ENCODE measurements at regions not wholly inside any gene's neighbourhood (a gene's known extent, or its start where the extent isn't known, plus 50 kb on each side); places are given as distances from the start of the nearest gene placed in this dataset.

DNA sequence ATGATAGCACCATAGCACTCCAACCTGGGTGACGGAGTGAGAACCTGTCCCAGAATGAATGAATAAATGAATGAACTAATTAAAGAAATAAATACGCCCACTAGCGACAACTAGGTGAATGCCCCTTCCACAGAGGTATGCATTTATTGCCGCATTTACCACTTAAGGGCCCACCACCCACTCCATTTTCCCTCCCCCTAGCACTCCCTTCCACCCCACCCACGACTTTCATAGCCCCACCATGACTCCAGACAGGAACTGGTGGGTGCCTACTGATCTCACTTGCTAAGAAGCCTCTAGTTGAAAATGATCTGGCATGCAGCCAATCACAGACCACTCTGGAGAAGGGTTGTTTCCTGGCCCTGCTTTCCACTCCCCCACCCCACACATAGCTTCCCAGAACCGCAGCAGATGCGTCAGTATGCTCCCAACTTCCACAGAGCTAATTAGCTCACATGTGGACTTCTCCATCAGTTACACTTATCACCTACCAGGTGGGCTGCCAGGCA lies 167.6 kb downstream of the WT1 start:
- no peak for DNase-seq
- Mint-ChIP-seq H3K4me1 (peaks cover 5% of the 10 kb centered on the region), H3K27ac (no peak overlapping the region), H3K36me3 (no peaks in the 10 kb centered on the region), H3K27me3 (peaks cover 33% of the 10 kb centered on the region), H3K4me3 (no peak overlapping the region), H3K9me3 (no peaks in the 10 kb centered on the region)

DNA sequence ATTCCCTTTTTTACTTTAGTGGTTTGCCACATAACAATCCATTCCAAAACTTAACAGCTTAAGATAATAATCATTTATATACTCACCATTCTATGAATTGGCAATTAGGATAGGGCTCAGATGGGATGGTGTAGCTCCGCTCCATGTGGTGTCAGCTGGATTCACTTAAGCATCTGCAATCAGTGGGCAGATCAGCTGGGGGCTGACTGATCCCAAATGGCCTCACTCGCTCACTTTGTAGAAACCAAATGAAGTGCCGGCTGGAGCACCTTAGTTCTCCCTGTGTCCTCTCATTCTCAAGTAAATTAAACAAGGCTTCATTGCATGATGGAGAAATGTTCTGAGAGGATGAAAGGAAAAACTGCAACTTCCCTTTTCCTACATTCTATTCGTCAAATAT lies 161.4 kb downstream of the WT1 start:
- H3K27me3 Mint-ChIP-seq, result peaks cover 26% of the 10 kb centered on the region
- H3K27ac Mint-ChIP-seq, result no peak overlapping the region
- H3K9me3 Mint-ChIP-seq, result no peaks in the 10 kb centered on the region
- no peaks in the 10 kb centered on the region for H3K4me1 Mint-ChIP-seq
- no peak for DNase-seq
- no peak overlapping the region for H3K4me3 Mint-ChIP-seq
- H3K36me3 Mint-ChIP-seq, result no peaks in the 10 kb centered on the region

- Mint-ChIP-seq H3K4me1 (no peaks in the 10 kb centered on the region), H3K27ac (no peak overlapping the region), H3K9me3 (peaks cover 3% of the 10 kb centered on the region), H3K4me3 (no peak overlapping the region), H3K27me3 (peaks cover 44% of the 10 kb centered on the region), H3K36me3 (no peaks in the 10 kb centered on the region)
- no peak for DNase-seq
Observed at GRCh38 chr11:32279672-32280071, 155.7 kb downstream of the WT1 start.

DNA sequence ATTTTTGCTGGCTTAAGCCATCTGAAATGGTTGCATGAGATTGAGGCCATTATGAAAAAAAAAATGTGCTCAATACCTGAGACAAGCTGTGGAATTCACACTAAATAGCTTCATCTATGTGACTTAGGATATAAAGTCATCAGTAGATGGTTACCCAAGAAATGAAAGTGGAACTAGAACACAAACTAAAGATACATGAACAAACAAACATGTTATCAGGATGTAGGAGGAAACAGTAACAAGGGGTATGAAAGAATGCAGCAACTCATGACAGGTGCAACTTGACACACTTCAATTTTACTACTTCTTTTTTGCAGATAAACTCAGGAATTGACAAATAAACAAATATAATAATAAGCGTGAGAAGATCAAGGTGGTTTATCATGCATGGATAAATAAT lies 155.0 kb downstream of the WT1 start:
- DNase-seq, result no peak
- Mint-ChIP-seq H3K4me3 (no peak overlapping the region), H3K36me3 (no peaks in the 10 kb centered on the region), H3K9me3 (peaks cover 3% of the 10 kb centered on the region), H3K4me1 (no peaks in the 10 kb centered on the region), H3K27me3 (peaks cover 50% of the 10 kb centered on the region), H3K27ac (no peak overlapping the region)

GRCh38 chr11:32288276-32288675 lies 147.1 kb downstream of the WT1 start:
- H3K27me3 Mint-ChIP-seq, result peaks cover 25% of the 10 kb centered on the region
- H3K4me3 Mint-ChIP-seq, result no peak overlapping the region
- no peaks in the 10 kb centered on the region for H3K4me1 Mint-ChIP-seq
- no peaks in the 10 kb centered on the region for H3K36me3 Mint-ChIP-seq
- H3K27ac Mint-ChIP-seq, result no peak overlapping the region
- DNase-seq, result no peak
- peaks cover 3% of the 10 kb centered on the region for H3K9me3 Mint-ChIP-seq

- Mint-ChIP-seq H3K4me1 (no peaks in the 10 kb centered on the region), H3K9me3 (peaks cover 3% of the 10 kb centered on the region)
Observed at GRCh38 chr11:32289701-32290100, 145.6 kb downstream of the WT1 start.

DNA sequence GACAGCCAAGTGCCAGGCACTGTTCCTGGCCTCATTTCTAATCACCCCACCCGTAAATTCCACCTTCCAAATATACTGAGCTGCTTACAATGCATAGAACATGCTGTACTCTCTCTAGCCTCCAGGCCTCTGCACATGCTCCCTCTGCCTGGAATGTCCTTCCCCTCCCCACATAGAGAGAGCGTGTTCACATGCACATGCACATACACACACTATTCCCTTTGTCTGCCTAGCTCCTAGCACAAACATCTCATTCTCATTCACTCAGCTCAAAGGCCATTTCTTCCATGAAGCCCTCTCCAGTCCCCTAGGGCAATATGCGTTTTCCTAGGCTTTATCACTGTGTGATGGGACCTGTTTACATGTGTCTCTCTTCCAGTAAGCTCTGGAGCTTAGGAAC lies 144.6 kb downstream of the WT1 start:
- no peak for DNase-seq
- no peaks in the 10 kb centered on the region for H3K4me1 Mint-ChIP-seq
- no peak overlapping the region for H3K4me3 Mint-ChIP-seq
- H3K36me3 Mint-ChIP-seq, result no peaks in the 10 kb centered on the region
- H3K9me3 Mint-ChIP-seq, result peaks cover 3% of the 10 kb centered on the region
- H3K27ac Mint-ChIP-seq, result no peak overlapping the region
- peaks cover 9% of the 10 kb centered on the region for H3K27me3 Mint-ChIP-seq

More at GRCh38 chr11:32289701-32290100, 145.6 kb downstream of the WT1 start:
- Mint-ChIP-seq H3K27ac (no peak overlapping the region), H3K27me3 (peaks cover 17% of the 10 kb centered on the region), H3K36me3 (no peaks in the 10 kb centered on the region), H3K4me3 (no peak overlapping the region)
- no peak for DNase-seq

- H3K27me3 Mint-ChIP-seq, result no peaks in the 10 kb centered on the region
- no peaks in the 10 kb centered on the region for H3K36me3 Mint-ChIP-seq
- DNase-seq, result no peak
- no peaks in the 10 kb centered on the region for H3K9me3 Mint-ChIP-seq
- H3K27ac Mint-ChIP-seq, result no peak overlapping the region
- H3K4me1 Mint-ChIP-seq, result peaks cover 5% of the 10 kb centered on the region
- H3K4me3 Mint-ChIP-seq, result no peak overlapping the region
Observed at GRCh38 chr11:32297611-32298011, 137.7 kb downstream of the WT1 start.

- H3K4me1 Mint-ChIP-seq, result peaks cover 2% of the 10 kb centered on the region
- no peak for DNase-seq
Observed at GRCh38 chr11:32302826-32303225, 132.5 kb downstream of the WT1 start.

DNA sequence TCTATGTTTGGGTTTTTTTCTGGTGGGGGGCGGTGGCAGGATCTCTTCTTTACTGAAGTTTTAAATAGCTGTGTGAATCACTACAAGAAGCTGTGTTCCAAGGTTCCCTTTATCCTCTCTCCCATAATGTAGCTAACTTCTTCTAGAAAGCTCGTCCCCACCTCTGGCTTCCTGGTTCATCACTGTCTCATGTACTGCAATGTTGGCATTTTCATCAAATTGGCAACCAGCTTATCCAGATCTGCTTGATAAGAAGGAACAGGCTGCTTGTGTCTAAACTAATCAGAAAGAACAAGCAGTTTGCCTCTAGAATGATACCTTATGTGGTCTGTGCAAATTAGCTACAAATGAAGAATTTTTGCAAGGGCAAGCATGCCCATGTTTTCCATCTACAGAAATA lies 130.8 kb downstream of the WT1 start:
- DNase-seq, result no peak
- Mint-ChIP-seq H3K9me3 (no peaks in the 10 kb centered on the region), H3K27ac (no peak overlapping the region)

More at GRCh38 chr11:32302826-32303225, 132.5 kb downstream of the WT1 start:
- no peak overlapping the region for H3K27ac Mint-ChIP-seq
- H3K36me3 Mint-ChIP-seq, result no peaks in the 10 kb centered on the region
- H3K27me3 Mint-ChIP-seq, result no peaks in the 10 kb centered on the region
- H3K9me3 Mint-ChIP-seq, result no peaks in the 10 kb centered on the region
- no peak overlapping the region for H3K4me3 Mint-ChIP-seq

DNA sequence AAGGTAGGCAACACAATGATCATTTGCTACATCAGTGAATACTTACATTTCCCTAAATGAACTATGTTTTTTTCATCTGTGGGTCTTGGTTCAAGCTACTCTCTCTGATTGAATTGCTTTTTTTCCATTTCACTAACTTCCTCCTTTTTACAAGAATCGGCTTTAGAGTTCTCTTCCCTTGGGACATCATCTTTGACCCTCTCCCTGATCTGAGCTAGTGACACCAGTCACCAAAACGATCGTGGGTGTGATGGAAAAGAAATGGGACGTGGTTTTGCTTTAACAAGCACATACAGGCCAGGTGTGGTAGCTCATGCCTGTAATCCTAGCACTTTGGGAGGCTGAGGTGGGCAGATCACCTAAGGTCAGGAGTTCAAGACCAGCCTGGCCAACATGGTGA lies 129.9 kb downstream of the WT1 start:
- Mint-ChIP-seq H3K27me3 (no peaks in the 10 kb centered on the region), H3K36me3 (no peaks in the 10 kb centered on the region), H3K9me3 (no peaks in the 10 kb centered on the region), H3K27ac (no peak overlapping the region), H3K4me3 (no peak overlapping the region), H3K4me1 (peaks cover 2% of the 10 kb centered on the region)
- no peak for DNase-seq

More for the DNA sequence above, 130.8 kb downstream of the WT1 start:
- H3K4me3 Mint-ChIP-seq, result no peak overlapping the region
- H3K27me3 Mint-ChIP-seq, result no peaks in the 10 kb centered on the region
- H3K4me1 Mint-ChIP-seq, result peaks cover 2% of the 10 kb centered on the region
- H3K36me3 Mint-ChIP-seq, result no peaks in the 10 kb centered on the region

DNA sequence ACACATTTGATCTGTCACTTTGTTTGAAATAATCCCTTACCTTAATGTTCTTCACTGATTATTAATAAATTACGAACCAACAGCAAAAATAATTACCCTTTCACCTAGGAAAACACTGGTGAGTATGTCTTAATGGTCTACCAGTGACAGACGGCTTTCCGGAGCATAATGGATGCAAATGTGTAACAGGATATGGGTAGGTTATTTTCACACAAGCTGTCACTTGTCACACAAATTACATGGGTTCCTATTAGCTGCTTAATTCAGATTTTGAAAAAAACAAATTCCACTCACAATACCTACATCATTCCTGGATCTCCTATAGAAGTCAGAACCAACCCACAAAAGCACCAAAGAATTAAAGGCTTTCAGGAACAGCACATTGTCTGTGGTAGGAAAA lies 127.9 kb downstream of the WT1 start:
- H3K27me3 Mint-ChIP-seq, result peaks cover 5% of the 10 kb centered on the region
- peaks cover 5% of the 10 kb centered on the region for H3K4me1 Mint-ChIP-seq
- H3K36me3 Mint-ChIP-seq, result no peaks in the 10 kb centered on the region
- H3K27ac Mint-ChIP-seq, result no peak overlapping the region
- H3K4me3 Mint-ChIP-seq, result no peak overlapping the region
- DNase-seq, result no peak
- H3K9me3 Mint-ChIP-seq, result no peaks in the 10 kb centered on the region

DNA sequence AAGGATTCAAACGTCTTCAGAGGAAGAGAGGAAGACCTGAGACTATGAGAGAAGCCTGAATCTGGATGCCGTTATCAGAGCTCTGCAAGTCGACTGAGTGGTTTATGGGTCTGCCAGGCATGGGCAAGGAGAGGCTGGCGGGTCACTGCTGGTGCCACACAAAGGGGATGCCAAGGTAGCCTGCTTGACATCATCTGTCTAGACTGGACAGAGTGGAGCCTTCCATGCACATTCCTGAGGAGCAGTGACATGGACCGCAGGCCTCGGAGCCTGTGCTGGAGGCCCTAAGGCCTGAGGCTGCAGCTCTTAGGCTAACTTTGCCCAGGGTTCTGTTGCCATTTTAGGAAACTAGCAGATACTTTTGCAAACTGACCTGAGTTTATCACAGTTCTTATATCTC lies 127.4 kb downstream of the WT1 start:
- Mint-ChIP-seq H3K27ac (no peak overlapping the region), H3K9me3 (no peaks in the 10 kb centered on the region), H3K4me1 (peaks cover 7% of the 10 kb centered on the region), H3K36me3 (no peaks in the 10 kb centered on the region), H3K27me3 (peaks cover 8% of the 10 kb centered on the region), H3K4me3 (no peak overlapping the region)
- no peak for DNase-seq

- H3K36me3 Mint-ChIP-seq, result no peaks in the 10 kb centered on the region
- no peak overlapping the region for H3K27ac Mint-ChIP-seq
- peaks cover 8% of the 10 kb centered on the region for H3K4me1 Mint-ChIP-seq
- no peak for DNase-seq
- no peaks in the 10 kb centered on the region for H3K9me3 Mint-ChIP-seq
- H3K27me3 Mint-ChIP-seq, result peaks cover 10% of the 10 kb centered on the region
- no peak overlapping the region for H3K4me3 Mint-ChIP-seq
Observed at GRCh38 chr11:32309530-32310213, 125.7 kb downstream of the WT1 start.

- Mint-ChIP-seq H3K27me3 (peaks cover 10% of the 10 kb centered on the region), H3K9me3 (no peaks in the 10 kb centered on the region), H3K4me1 (peaks cover 8% of the 10 kb centered on the region), H3K27ac (no peak overlapping the region), H3K4me3 (no peak overlapping the region), H3K36me3 (no peaks in the 10 kb centered on the region)
- no peak for DNase-seq
Observed at GRCh38 chr11:32310214-32310601, 125.1 kb downstream of the WT1 start.

DNA sequence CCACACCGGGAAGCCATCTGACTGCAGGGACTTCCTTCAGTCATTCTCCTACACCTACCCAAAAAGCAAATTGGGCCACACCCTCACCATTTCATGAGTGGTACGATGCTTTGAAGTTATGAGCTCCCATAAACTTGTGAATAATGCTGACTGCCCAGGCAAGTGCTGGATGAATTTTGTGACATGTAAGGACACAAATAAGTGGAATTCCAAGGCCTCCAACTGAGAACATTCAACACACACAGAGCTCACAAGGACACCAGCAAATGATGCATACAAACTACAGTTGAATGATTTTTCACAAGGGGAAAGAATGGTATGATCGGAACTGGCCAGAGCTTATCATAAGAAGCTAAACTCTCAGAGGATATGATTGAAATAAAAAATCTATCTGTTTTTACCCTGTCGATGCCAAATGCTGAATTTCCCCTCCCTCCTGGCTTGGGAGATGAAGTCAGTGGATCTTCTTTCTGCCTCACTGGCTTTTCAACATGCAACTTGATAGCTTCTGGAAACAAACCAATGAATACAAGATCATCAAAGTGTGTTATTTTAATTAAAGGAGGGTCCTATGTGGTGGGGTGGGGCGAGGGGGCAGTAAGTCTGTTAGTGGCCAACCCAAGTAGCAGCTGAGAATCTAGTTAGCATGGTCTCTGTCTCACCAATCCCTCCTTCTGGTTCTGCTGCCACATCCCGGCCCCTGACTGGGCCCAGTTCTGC lies 123.8 kb downstream of the WT1 start:
- Mint-ChIP-seq H3K4me3 (no peak overlapping the region), H3K36me3 (no peaks in the 10 kb centered on the region), H3K27me3 (peaks cover 10% of the 10 kb centered on the region), H3K27ac (no peak overlapping the region), H3K9me3 (no peaks in the 10 kb centered on the region), H3K4me1 (peaks cover 12% of the 10 kb centered on the region)
- DNase-seq, result no peak

Measured in activated naive CD8-positive, alpha-beta T cell treated with anti-CD3 and anti-CD28 coated beads for 36 hours (primary cell).